DND-41 (cell line): ENCODE measurements at regions not wholly inside any gene's neighbourhood (a gene's known extent, or its start where the extent isn't known, plus 50 kb on each side); places are given as distances from the start of the nearest gene placed in this dataset.

Source experiments
- EZH2 ChIP-seq: IDR thresholded peaks from 3 replicates; pipeline ENCODE4 v1.6.1; 2012; ENCODE audit warnings: borderline replicate concordance, low read depth, mild to moderate bottlenecking, moderate library complexity, low read length, inconsistent platforms; ENCODE audit not compliant: severe bottlenecking
- TF ChIP-seq, protein P1 (sequence below): IDR thresholded peaks from 2 replicates; pipeline ENCODE4 v1.5.1; 2012; ENCODE audit warnings: borderline replicate concordance, low read length, moderate library complexity, mild to moderate bottlenecking; ENCODE audit not compliant: poor library complexity, severe bottlenecking; ENCODE audit errors: extremely low read depth

DNA sequence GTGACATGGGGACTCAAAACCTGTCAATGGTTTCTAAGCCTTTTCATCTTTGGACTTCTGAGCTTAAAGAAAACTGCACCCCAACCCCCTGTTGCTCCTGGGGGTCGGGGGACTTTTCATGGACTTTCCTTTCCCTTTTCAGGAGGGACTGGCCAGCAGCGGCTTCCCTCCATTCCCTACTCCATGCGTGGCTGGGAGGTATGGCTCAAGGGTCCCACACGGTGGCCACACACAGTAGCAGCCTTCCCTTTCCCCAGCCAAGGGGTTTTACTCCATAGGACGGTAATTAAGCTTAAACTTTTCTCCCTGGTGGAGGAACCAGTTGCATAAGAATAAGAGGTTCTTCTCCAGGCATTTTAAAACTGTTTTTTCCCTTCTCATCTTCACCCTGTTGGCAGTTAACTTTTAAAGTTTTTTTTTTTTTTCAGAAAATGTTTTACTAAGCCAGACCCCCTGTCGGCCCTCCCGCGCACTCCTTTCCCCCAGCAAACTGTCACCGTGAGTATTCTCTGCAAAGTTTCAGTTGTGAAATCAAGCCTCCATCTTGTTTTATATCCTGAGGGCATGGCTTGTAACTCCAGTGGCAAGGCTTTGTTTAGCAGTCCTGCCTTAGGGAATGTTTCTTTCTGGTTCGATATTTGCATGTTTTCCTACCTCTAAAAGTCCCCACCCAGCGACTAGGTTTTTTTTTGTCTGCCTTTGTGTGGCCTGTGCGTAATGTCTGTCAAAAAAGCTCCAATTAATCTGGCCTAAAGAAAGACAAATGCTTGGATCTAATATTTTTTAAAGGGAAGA is 325.7 kb downstream of the TLL1 start:
- TF ChIP-seq EZH2 = no peak
- TF ChIP-seq, protein P1, sequence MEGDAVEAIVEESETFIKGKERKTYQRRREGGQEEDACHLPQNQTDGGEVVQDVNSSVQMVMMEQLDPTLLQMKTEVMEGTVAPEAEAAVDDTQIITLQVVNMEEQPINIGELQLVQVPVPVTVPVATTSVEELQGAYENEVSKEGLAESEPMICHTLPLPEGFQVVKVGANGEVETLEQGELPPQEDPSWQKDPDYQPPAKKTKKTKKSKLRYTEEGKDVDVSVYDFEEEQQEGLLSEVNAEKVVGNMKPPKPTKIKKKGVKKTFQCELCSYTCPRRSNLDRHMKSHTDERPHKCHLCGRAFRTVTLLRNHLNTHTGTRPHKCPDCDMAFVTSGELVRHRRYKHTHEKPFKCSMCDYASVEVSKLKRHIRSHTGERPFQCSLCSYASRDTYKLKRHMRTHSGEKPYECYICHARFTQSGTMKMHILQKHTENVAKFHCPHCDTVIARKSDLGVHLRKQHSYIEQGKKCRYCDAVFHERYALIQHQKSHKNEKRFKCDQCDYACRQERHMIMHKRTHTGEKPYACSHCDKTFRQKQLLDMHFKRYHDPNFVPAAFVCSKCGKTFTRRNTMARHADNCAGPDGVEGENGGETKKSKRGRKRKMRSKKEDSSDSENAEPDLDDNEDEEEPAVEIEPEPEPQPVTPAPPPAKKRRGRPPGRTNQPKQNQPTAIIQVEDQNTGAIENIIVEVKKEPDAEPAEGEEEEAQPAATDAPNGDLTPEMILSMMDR = no peak
